Neutrophil (primary cell): ENCODE measurements at regions not wholly inside any gene's neighbourhood (a gene's known extent, or its start where the extent isn't known, plus 50 kb on each side); places are given as distances from the start of the nearest gene placed in this dataset.
"Not testable (repeated sequence)": the region's sequence is repeated elsewhere in the genome, so short reads cannot be mapped to it uniquely, and the experiment has no call there.

Experiments
- H3K27ac ChIP-seq: fragments of 200-600 bp; sonication (generic); 2 replicates; pipeline ENCODE4 v1.5.1; 2016; ENCODE audit warnings: mild to moderate bottlenecking, moderate library complexity
- H3K27me3 ChIP-seq: fragments of 200-600 bp; sonication (generic); 2 replicates; pipeline ENCODE4 v1.6.0; 2016; ENCODE audit warnings: mild to moderate bottlenecking
- H3K36me3 ChIP-seq: fragments of 200-600 bp; sonication (generic); 2 replicates; pipeline ENCODE4 v1.5.1; 2017
- H3K4me1 ChIP-seq, 2 experiments: fragments of 200-600 bp in 1 of 2; sonication (generic) in 1 of 2; 1 replicate in 1 of 2; 2 replicates in 1 of 2; pipeline versions ENCODE4 v1.5.1 to v1.6.1; 2013 to 2016; ENCODE audit warnings: low read depth in 1 of 2, low read length in 1 of 2, mild to moderate bottlenecking in 1 of 2, moderate library complexity in 1 of 2; ENCODE audit not compliant: control insufficient read depth in 1 of 2, insufficient read depth in 1 of 2
- H3K4me3 ChIP-seq, 2 experiments: fragments of 200-600 bp in 1 of 2; sonication (generic) in 1 of 2; 1 replicate in 1 of 2; 2 replicates in 1 of 2; pipeline ENCODE4 v1.5.1; 2013 to 2016; ENCODE audit warnings: low read depth in 1 of 2, low read length in 1 of 2, mild to moderate bottlenecking in 1 of 2, moderate library complexity in 1 of 2
- H3K9me3 ChIP-seq: fragments of 200-600 bp; sonication (generic); 2 replicates; pipeline ENCODE4 v1.5.1; 2016
- CTCF ChIP-seq: fragments of 200-600 bp; sonication (generic); IDR thresholded peaks from 2 replicates; pipeline ENCODE4 v1.5.1; 2016; ENCODE audit warnings: antibody characterized with exemption

- H3K36me3 ChIP-seq, result no peaks in the 10 kb centered on the region
- no peaks in the 10 kb centered on the region for H3K27me3 ChIP-seq
- H3K4me3 ChIP-seq, result no peak overlapping the region
- no peaks in the 10 kb centered on the region for H3K9me3 ChIP-seq
- H3K27ac ChIP-seq, result no peak overlapping the region
- H3K4me1 ChIP-seq, result no peaks in the 10 kb centered on the region
- TF ChIP-seq CTCF, result no peak
These were observed 271.5 kb upstream of the TMC3 start for GRCh38 chr15:81645470-81645869.

DNA sequence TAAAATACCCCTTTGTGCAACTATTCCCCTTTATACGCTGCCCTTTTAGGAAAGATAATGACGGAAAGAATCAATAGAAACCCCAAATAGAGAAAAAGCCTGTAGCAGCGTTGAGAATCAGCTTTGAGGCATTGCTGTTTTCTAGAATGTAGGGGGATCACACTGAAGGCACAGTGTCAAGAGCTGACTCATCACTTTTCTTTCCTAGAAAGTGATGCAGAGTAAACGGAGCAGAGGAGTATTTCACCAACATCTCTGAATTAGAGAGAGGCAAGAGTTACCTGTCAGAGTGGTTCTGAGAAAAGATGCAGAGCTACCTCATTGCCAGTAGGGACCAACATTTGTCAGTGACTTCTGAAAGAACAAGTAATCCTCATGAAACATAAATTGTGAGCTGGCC lies 269.8 kb upstream of the TMC3 start:
- no peaks in the 10 kb centered on the region for H3K4me1 ChIP-seq
- H3K9me3 ChIP-seq, result no peaks in the 10 kb centered on the region
- TF ChIP-seq CTCF, result no peak
- no peak overlapping the region for H3K27ac ChIP-seq
- no peak overlapping the region for H3K4me3 ChIP-seq
- H3K36me3 ChIP-seq, result no peaks in the 10 kb centered on the region
- no peaks in the 10 kb centered on the region for H3K27me3 ChIP-seq

DNA sequence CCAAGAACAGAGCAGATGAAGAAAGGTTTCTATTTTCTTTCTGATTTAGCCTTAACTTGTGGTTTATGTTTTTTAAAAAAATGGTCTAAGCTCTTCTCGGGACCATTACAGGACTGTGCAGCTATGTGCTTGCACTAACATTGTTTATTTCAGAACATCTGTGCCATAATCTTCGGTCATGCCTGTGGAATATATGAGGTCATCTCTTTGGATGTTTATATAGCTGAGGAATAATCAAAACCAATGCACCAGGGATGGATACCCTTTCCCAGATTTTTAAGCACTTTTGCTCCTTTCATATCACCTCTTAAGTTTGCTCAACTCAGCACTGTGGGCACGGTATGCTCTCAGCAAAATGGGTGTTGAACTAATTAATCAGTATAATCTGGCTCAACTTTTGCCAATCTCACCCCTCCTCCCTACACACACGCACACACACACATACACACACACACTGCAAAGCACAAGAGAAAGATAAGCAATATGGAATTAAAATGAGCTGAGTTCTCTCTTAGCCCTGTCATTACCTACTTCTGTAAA lies 268.5 kb upstream of the TMC3 start:
- no peak for TF ChIP-seq CTCF
- H3K27ac ChIP-seq, result no peak overlapping the region
- H3K27me3 ChIP-seq, result no peaks in the 10 kb centered on the region
- no peaks in the 10 kb centered on the region for H3K9me3 ChIP-seq
- H3K4me3 ChIP-seq, result no peak overlapping the region
- H3K36me3 ChIP-seq, result no peaks in the 10 kb centered on the region
- no peaks in the 10 kb centered on the region for H3K4me1 ChIP-seq

DNA sequence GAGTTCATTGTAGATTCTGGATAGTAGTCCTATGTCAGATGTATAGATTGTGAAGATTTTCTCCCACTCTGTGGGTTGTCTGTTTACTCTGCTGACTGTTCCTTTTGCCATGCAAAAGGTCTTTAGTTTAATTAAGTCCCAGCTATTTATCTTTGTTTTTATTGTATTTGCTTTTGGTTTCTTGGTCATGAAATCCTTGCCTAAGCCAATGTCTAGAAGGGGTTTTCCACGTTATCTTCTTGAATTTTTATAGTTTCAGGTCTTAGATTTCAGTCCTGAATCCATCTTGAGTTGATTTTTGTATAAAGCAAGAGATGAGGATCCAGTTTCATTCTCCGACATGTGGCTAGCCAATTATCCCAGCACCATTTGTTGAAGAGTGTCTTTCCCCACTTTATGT lies 262.1 kb upstream of the TMC3 start:
- H3K27ac ChIP-seq, H3K36me3 ChIP-seq, H3K4me3 ChIP-seq, H3K9me3 ChIP-seq, H3K27me3 ChIP-seq, H3K4me1 ChIP-seq: not testable (repeated sequence)

GRCh38 chr15:81633889-81634288 lies 259.9 kb upstream of the TMC3 start:
- Histone ChIP-seq H3K36me3 (no peaks in the 10 kb centered on the region), H3K9me3 (no peaks in the 10 kb centered on the region), H3K4me3 (no peak overlapping the region), H3K27me3 (no peaks in the 10 kb centered on the region), H3K27ac (no peak overlapping the region), H3K4me1 (no peaks in the 10 kb centered on the region)
- no peak for TF ChIP-seq CTCF

- no peaks in the 10 kb centered on the region for H3K4me1 ChIP-seq
- H3K36me3 ChIP-seq, result no peaks in the 10 kb centered on the region
- TF ChIP-seq CTCF, result no peak
- no peaks in the 10 kb centered on the region for H3K9me3 ChIP-seq
- H3K4me3 ChIP-seq, result no peak overlapping the region
- H3K27ac ChIP-seq, result no peak overlapping the region
- H3K27me3 ChIP-seq, result no peaks in the 10 kb centered on the region
These were observed 251.9 kb upstream of the TMC3 start for GRCh38 chr15:81625896-81626295.
